Uterus (tissue), 3 donors: ENCODE measurements at regions not wholly inside any gene's neighbourhood (a gene's known extent, or its start where the extent isn't known, plus 50 kb on each side); places are given as distances from the start of the nearest gene placed in this dataset.

Experiments
- DNase-seq, 2 donors: peaks; one replicate each; pipeline ENCODE4 v3.0.0-alpha.2; 2019 to 2020
- H3K27ac ChIP-seq, 2 donors: fragments of 200-600 bp; sonication (generic); 1 replicate in 1 of 2; 2 replicates in 1 of 2; pipeline ENCODE4 v1.5.1; 2016 to 2018
- H3K27me3 ChIP-seq, 2 donors: fragments of 200-600 bp; sonication (generic); one replicate each; pipeline ENCODE4 v1.5.1; 2018 to 2019; ENCODE audit warnings: control low read depth in 1 of 2
- H3K36me3 ChIP-seq, 2 donors: fragments of 200-600 bp; sonication (generic); one replicate each; pipeline ENCODE4 v1.5.1; 2019; ENCODE audit warnings: control low read depth in 1 of 2
- H3K4me1 ChIP-seq, 2 donors: fragments of 200-600 bp; sonication (generic); one replicate each; pipeline ENCODE4 v1.5.1; 2018 to 2019; ENCODE audit warnings: control low read depth in 1 of 2
- H3K4me3 ChIP-seq, 2 donors: fragments of 200-600 bp; sonication (generic); 1 replicate in 1 of 2; 2 replicates in 1 of 2; pipeline ENCODE4 v1.5.1; 2018 to 2019; ENCODE audit warnings: mild to moderate bottlenecking in 1 of 2
- H3K9me3 ChIP-seq, 2 donors: fragments of 200-600 bp; sonication (generic); one replicate each; pipeline ENCODE4 v1.5.1; 2019; ENCODE audit warnings: control low read depth in 1 of 2
- CTCF ChIP-seq, 4 experiments: fragments of 200-600 bp in 2 of 4; fragments of 450-650 bp in 2 of 4; sonication (generic) in 2 of 4; IDR thresholded peaks; one replicate each; pipeline ENCODE4 v1.5.1; 2016 to 2019; ENCODE audit warnings: antibody characterized with exemption in 4 of 4, mild to moderate bottlenecking in 2 of 4, moderate library complexity in 1 of 4
- POLR2A ChIP-seq, 2 donors: fragments of 450-650 bp; IDR thresholded peaks; one replicate each; pipeline ENCODE4 v1.6.1; 2016; ENCODE audit warnings: antibody characterized with exemption in 2 of 2, mild to moderate bottlenecking in 1 of 2, moderate library complexity in 1 of 2
- intact Hi-C: fragments of 100-400 bp; cut with DNase I; formaldehyde crosslinking; loops from one replicate; pipeline ENCODE4 v1.15.1; 2023; ENCODE audit warnings: low total_unique reads
- donor health status: DM: yes; HTN: yes; CAD: no.

GRCh38 chr2:57509189-57509588 lies 537.4 kb upstream of the VRK2 start:
- intact Hi-C loops: no loop called here
- no peak for DNase-seq
- no peaks in the 10 kb centered on the region for H3K4me1 ChIP-seq
- H3K27me3 ChIP-seq: no peaks in the 10 kb centered on the region
- H3K27ac ChIP-seq: no peak overlapping the region
- no peaks in the 10 kb centered on the region for H3K9me3 ChIP-seq
- no peak overlapping the region for H3K4me3 ChIP-seq
- TF ChIP-seq POLR2A (IDR thresholded peaks at IDR 0.05): no peak
- TF ChIP-seq CTCF (IDR thresholded peaks at IDR 0.05): no peak
- no peaks in the 10 kb centered on the region for H3K36me3 ChIP-seq

- DNase-seq: no peak
- Histone ChIP-seq H3K36me3 (no peaks in the 10 kb centered on the region), H3K9me3 (no peaks in the 10 kb centered on the region), H3K4me3 (no peak overlapping the region), H3K27me3 (no peaks in the 10 kb centered on the region), H3K4me1 (no peaks in the 10 kb centered on the region), H3K27ac (no peak overlapping the region)
- TF ChIP-seq CTCF (IDR thresholded peaks at IDR 0.05): no peak
- no peak for TF ChIP-seq POLR2A (IDR thresholded peaks at IDR 0.05)
- intact Hi-C loops: no loop called here
Measured at GRCh38 chr2:57510704-57511103, 535.9 kb upstream of the VRK2 start.

- intact Hi-C loops: no loop called here
- no peaks in the 10 kb centered on the region for H3K27me3 ChIP-seq
Measured at GRCh38 chr2:57515366-57515765, 531.2 kb upstream of the VRK2 start.

GRCh38 chr2:57516698-57517340 lies 529.8 kb upstream of the VRK2 start:
- no peak for TF ChIP-seq POLR2A (IDR thresholded peaks at IDR 0.05)
- TF ChIP-seq CTCF (IDR thresholded peaks at IDR 0.05): peak; percentile 32 to 48 (median 38)
- Histone ChIP-seq H3K9me3 (no peaks in the 10 kb centered on the region), H3K36me3 (no peaks in the 10 kb centered on the region), H3K27me3 (no peaks in the 10 kb centered on the region), H3K27ac (no peak overlapping the region), H3K4me3 (no peak overlapping the region), H3K4me1 (no peaks in the 10 kb centered on the region)
- no peak for DNase-seq
- intact Hi-C loops: no loop called here

More at GRCh38 chr2:57515366-57515765, 531.2 kb upstream of the VRK2 start:
- H3K4me1 ChIP-seq: no peaks in the 10 kb centered on the region
- no peak overlapping the region for H3K4me3 ChIP-seq
- no peak for TF ChIP-seq POLR2A (IDR thresholded peaks at IDR 0.05)
- no peak for TF ChIP-seq CTCF (IDR thresholded peaks at IDR 0.05)
- DNase-seq: no peak
- H3K27ac ChIP-seq: no peak overlapping the region
- no peaks in the 10 kb centered on the region for H3K36me3 ChIP-seq
- H3K9me3 ChIP-seq: no peaks in the 10 kb centered on the region

GRCh38 chr2:57523304-57523703 lies 523.3 kb upstream of the VRK2 start:
- intact Hi-C loops: no loop called here
- no peaks in the 10 kb centered on the region for H3K9me3 ChIP-seq
- H3K4me1 ChIP-seq: no peaks in the 10 kb centered on the region
- no peak for DNase-seq
- H3K4me3 ChIP-seq: no peak overlapping the region
- no peaks in the 10 kb centered on the region for H3K36me3 ChIP-seq
- H3K27ac ChIP-seq: no peak overlapping the region
- no peaks in the 10 kb centered on the region for H3K27me3 ChIP-seq
- TF ChIP-seq POLR2A (IDR thresholded peaks at IDR 0.05): no peak
- TF ChIP-seq CTCF (IDR thresholded peaks at IDR 0.05): no peak
